WTC11 (cell line): ENCODE measurements at regions not wholly inside any gene's neighbourhood (a gene's known extent, or its start where the extent isn't known, plus 50 kb on each side); places are given as distances from the start of the nearest gene placed in this dataset.

Experiments used
- ATAC-seq: fragments of 200-7000 bp; cut with Tn5 transposase; 2 replicates; pipeline ENCODE4 v1.10.0; 2021; ENCODE audit warnings: mild to moderate bottlenecking, moderate library complexity
- CTCF ChIA-PET: fragments of 300-600 bp; sonication (Branson Sonifier 250); formaldehyde crosslinking; loops from one replicate; lab custom pipeline; 2021; ENCODE audit warnings: antibody characterized with exemption; lab: Charles Lee
- POLR2A ChIA-PET: fragments of 350-600 bp; sonication (Branson Sonifier 250); formaldehyde crosslinking; loops from one replicate; lab custom pipeline; 2021; ENCODE audit warnings: antibody characterized with exemption; lab: Charles Lee
- DNase-seq: peaks from one replicate; pipeline ENCODE4 v3.0.0; 2021; ENCODE audit warnings: low spot score
- H3K27ac Mint-ChIP-seq: 2 replicates; pipeline ENCODE4 v1.8.0; 2021; ENCODE audit warnings: mixed read lengths
- H3K27me3 Mint-ChIP-seq: 2 replicates; pipeline ENCODE4 v1.8.0; 2021; ENCODE audit warnings: low read depth, mild to moderate bottlenecking, moderate library complexity, mixed read lengths
- H3K36me3 Mint-ChIP-seq: 2 replicates; pipeline ENCODE4 v1.8.0; 2021; ENCODE audit warnings: mixed read lengths
- H3K4me1 Mint-ChIP-seq: 2 replicates; pipeline ENCODE4 v1.8.0; 2022; ENCODE audit warnings: mixed read lengths
- H3K4me3 Mint-ChIP-seq: 2 replicates; pipeline ENCODE4 v1.8.0; 2021; ENCODE audit warnings: mild to moderate bottlenecking, moderate library complexity, mixed read lengths
- H3K9me3 Mint-ChIP-seq: 2 replicates; pipeline ENCODE4 v1.8.0; 2021; ENCODE audit warnings: mixed read lengths
- AR ChIP-seq: fragments of 250-450 bp; sonication (Bioruptor Pico); IDR thresholded peaks from 2 replicates; pipeline ENCODE4 v1.9.0; 2021; ENCODE audit warnings: mild to moderate bottlenecking
- CREB1 ChIP-seq: sonication (generic); formaldehyde crosslinking; IDR thresholded peaks from 2 replicates; pipeline ENCODE4 v1.8.0; 2023; ENCODE audit warnings: mild to moderate bottlenecking, missing genetic modification reagents
- GABPB1 ChIP-seq: sonication (generic); formaldehyde crosslinking; IDR thresholded peaks from 2 replicates; pipeline ENCODE4 v1.8.1; 2023; ENCODE audit warnings: mild to moderate bottlenecking, missing genetic modification reagents
- IRF2 ChIP-seq: sonication (generic); formaldehyde crosslinking; IDR thresholded peaks from 2 replicates; pipeline ENCODE4 v1.8.0; 2022; ENCODE audit warnings: low read depth, missing genetic modification reagents, borderline replicate concordance
- JAZF1 ChIP-seq: fragments of 250-450 bp; sonication (Bioruptor Pico); IDR thresholded peaks from 2 replicates; pipeline ENCODE4 v1.9.0; 2021; ENCODE audit warnings: moderate library complexity, mild to moderate bottlenecking, inconsistent platforms
- RELA ChIP-seq: sonication (generic); formaldehyde crosslinking; IDR thresholded peaks from 2 replicates; pipeline ENCODE4 v1.8.1; 2022; ENCODE audit warnings: missing genetic modification reagents, mild to moderate bottlenecking, borderline replicate concordance
- RORB ChIP-seq: fragments of 250-450 bp; sonication (Bioruptor Pico); IDR thresholded peaks from 2 replicates; pipeline ENCODE4 v1.9.0; 2021; ENCODE audit warnings: mild to moderate bottlenecking
- TCF7 ChIP-seq: sonication (generic); formaldehyde crosslinking; IDR thresholded peaks from 2 replicates; pipeline ENCODE4 v1.8.0; 2022; ENCODE audit warnings: mild to moderate bottlenecking, low read depth, missing genetic modification reagents, moderate library complexity
- ZNF138 ChIP-seq: sonication (generic); formaldehyde crosslinking; conservative IDR thresholded peaks from 2 replicates; pipeline ENCODE4 v1.8.1; 2022; ENCODE audit warnings: mild to moderate bottlenecking, moderate library complexity, missing genetic modification reagents
- TF ChIP-seq, protein P1 (sequence below): sonication (generic); formaldehyde crosslinking; IDR thresholded peaks from 2 replicates; pipeline ENCODE4 v1.8.0; 2022; ENCODE audit warnings: mild to moderate bottlenecking, missing genetic modification reagents
- TF ChIP-seq, protein P2 (sequence below): sonication (generic); formaldehyde crosslinking; IDR thresholded peaks from 2 replicates; pipeline ENCODE4 v1.8.0; 2023; ENCODE audit warnings: mild to moderate bottlenecking, missing genetic modification reagents
- TF ChIP-seq, protein P3 (sequence below): sonication (generic); formaldehyde crosslinking; IDR thresholded peaks from 2 replicates; pipeline ENCODE4 v1.8.1; 2023; ENCODE audit warnings: mild to moderate bottlenecking, missing genetic modification reagents, moderate library complexity

DNA sequence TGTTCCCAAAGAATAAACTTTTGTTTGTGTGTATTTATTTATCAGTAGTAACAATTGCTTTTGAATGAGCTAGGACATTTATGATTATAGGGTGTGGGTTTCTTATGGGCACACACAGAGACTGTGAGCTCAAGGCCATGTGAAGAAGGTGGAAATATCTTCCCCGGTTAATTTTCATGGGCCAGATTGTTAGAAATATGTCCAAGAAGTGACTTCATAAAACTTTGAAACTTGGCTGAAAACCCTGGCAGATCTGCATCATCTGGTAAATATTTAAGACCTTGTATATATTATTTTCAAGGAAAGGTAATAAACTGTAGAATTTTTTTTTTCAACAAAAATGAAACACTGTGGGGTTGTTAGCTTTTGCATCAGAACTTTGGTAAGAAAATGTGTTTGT lies 53.5 kb upstream of the RNU6-8 start:
- H3K27ac Mint-ChIP-seq, result no peak overlapping the region
- H3K27me3 Mint-ChIP-seq, result no peaks in the 10 kb centered on the region; the same call in 1 of the 2 replicates
- peaks cover 11% of the 10 kb centered on the region for H3K4me1 Mint-ChIP-seq
- DNase-seq, result no peak
- no peak overlapping the region for H3K4me3 Mint-ChIP-seq
- POLR2A ChIA-PET, result no interaction called here
- TF ChIP-seq, protein P1, sequence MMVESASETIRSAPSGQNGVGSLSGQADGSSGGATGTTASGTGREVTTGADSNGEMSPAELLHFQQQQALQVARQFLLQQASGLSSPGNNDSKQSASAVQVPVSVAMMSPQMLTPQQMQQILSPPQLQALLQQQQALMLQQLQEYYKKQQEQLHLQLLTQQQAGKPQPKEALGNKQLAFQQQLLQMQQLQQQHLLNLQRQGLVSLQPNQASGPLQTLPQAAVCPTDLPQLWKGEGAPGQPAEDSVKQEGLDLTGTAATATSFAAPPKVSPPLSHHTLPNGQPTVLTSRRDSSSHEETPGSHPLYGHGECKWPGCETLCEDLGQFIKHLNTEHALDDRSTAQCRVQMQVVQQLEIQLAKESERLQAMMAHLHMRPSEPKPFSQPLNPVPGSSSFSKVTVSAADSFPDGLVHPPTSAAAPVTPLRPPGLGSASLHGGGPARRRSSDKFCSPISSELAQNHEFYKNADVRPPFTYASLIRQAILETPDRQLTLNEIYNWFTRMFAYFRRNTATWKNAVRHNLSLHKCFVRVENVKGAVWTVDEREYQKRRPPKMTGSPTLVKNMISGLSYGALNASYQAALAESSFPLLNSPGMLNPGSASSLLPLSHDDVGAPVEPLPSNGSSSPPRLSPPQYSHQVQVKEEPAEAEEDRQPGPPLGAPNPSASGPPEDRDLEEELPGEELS, result no peak
- no peak for TF ChIP-seq IRF2 (CRISPR knock-in tag)
- TF ChIP-seq, protein P2, sequence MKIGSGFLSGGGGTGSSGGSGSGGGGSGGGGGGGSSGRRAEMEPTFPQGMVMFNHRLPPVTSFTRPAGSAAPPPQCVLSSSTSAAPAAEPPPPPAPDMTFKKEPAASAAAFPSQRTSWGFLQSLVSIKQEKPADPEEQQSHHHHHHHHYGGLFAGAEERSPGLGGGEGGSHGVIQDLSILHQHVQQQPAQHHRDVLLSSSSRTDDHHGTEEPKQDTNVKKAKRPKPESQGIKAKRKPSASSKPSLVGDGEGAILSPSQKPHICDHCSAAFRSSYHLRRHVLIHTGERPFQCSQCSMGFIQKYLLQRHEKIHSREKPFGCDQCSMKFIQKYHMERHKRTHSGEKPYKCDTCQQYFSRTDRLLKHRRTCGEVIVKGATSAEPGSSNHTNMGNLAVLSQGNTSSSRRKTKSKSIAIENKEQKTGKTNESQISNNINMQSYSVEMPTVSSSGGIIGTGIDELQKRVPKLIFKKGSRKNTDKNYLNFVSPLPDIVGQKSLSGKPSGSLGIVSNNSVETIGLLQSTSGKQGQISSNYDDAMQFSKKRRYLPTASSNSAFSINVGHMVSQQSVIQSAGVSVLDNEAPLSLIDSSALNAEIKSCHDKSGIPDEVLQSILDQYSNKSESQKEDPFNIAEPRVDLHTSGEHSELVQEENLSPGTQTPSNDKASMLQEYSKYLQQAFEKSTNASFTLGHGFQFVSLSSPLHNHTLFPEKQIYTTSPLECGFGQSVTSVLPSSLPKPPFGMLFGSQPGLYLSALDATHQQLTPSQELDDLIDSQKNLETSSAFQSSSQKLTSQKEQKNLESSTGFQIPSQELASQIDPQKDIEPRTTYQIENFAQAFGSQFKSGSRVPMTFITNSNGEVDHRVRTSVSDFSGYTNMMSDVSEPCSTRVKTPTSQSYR (CRISPR knock-in tag), result no peak
- TF ChIP-seq, protein P3, sequence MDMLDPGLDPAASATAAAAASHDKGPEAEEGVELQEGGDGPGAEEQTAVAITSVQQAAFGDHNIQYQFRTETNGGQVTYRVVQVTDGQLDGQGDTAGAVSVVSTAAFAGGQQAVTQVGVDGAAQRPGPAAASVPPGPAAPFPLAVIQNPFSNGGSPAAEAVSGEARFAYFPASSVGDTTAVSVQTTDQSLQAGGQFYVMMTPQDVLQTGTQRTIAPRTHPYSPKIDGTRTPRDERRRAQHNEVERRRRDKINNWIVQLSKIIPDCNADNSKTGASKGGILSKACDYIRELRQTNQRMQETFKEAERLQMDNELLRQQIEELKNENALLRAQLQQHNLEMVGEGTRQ (CRISPR knock-in tag), result no peak
- TF ChIP-seq, all 79 proteins: peak for 0
- no peak for ATAC-seq
- CTCF ChIA-PET, result interaction anchor here (0.9 kb wide), 1 partner anchor 304 kb away, joined by 3 read pairs; no protein-coding TSS in a partner anchor
- no peaks in the 10 kb centered on the region for H3K36me3 Mint-ChIP-seq
- no peaks in the 10 kb centered on the region for H3K9me3 Mint-ChIP-seq

DNA sequence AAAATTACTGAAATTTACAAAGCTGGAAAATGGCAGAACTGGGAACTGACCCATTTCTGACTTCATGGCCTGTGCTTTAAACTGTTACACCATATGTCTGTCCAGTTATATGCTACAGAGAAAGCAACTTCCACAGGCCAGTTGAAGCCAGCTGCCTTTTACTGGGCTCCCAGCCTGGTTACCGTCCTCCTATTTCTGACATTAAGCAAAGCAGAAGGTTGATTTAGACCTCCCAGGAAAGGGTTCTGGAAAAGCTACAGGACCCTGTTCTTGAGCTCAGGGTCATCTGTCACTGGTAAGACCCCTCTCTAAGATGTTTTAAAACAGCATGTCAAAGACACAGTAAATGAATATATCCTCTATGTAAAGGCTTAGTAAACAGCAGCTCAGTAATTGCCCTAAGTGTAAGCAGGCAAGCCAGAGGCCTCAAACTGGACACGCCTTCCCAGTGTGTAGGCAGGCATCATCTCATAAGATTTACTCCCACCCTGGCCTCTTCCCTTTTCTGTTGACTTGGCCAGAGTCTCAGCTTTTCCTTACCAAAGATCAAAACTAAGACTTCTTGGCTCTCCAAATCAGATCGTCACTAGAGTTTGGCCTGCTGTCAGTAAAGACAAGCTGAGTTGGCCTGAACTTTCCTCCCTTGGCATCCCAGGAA lies 55.4 kb upstream of the RNU6-8 start:
- Mint-ChIP-seq H3K9me3 (peaks cover 9% of the 10 kb centered on the region), H3K4me1 (peaks cover 11% of the 10 kb centered on the region), H3K27me3 (no peaks in the 10 kb centered on the region; the same call in 1 of the 2 replicates), H3K36me3 (no peaks in the 10 kb centered on the region; the same call in 1 of the 2 replicates)
- POLR2A ChIA-PET, result no interaction called here
- TF ChIP-seq GABPB1 (CRISPR knock-in tag), result 0 out of 2 replicates have a peak, but pooled peaks have one; percentile 9
- TF ChIP-seq TCF7 (CRISPR knock-in tag), result no peak
- TF ChIP-seq RELA (CRISPR knock-in tag), result no peak
- TF ChIP-seq CREB1 (CRISPR knock-in tag), result no peak
- TF ChIP-seq ZNF138 (CRISPR knock-in tag), result no peak
- no peak for TF ChIP-seq RORB (CRISPR knock-in tag)
- no peak for TF ChIP-seq AR (CRISPR knock-in tag)
- no peak for TF ChIP-seq JAZF1
- TF ChIP-seq, all 79 proteins: peak for 1
- ATAC-seq, result no peak
- DNase-seq, result no peak
- CTCF ChIA-PET, result interaction anchor here (1.0 to 2.0 kb wide), 4 partner anchors 147 to 302 kb away, joined by 3 to 5 read pairs (median 4); no protein-coding TSS in a partner anchor
- no peak overlapping the region for H3K4me3 Mint-ChIP-seq
- no peak overlapping the region for H3K27ac Mint-ChIP-seq
